H9 (cell line): ENCODE measurements at regions not wholly inside any gene's neighbourhood (a gene's known extent, or its start where the extent isn't known, plus 50 kb on each side); places are given as distances from the start of the nearest gene placed in this dataset.

Experiments used
- DNase-seq: peaks from one replicate; pipeline ENCODE4 v3.0.0-alpha.2; 2017
- H2AFZ ChIP-seq: one replicate; pipeline ENCODE4 v1.6.1; 2013; ENCODE audit warnings: mild to moderate bottlenecking, low read length, control low read depth, moderate library complexity
- H2AK5ac ChIP-seq: 2 replicates; pipeline ENCODE4 v1.6.1; 2013; ENCODE audit warnings: low read length, control low read depth, mixed read lengths; ENCODE audit not compliant: insufficient read length
- H2BK120ac ChIP-seq: one replicate; pipeline ENCODE4 v1.6.1; 2013; ENCODE audit warnings: low read depth, mild to moderate bottlenecking, low read length, control low read depth, inconsistent platforms; ENCODE audit not compliant: poor library complexity, severe bottlenecking
- H2BK12ac ChIP-seq: 2 replicates; pipeline ENCODE4 v1.6.1; 2013; ENCODE audit warnings: low read length, control low read depth, mixed read lengths, low read depth; ENCODE audit not compliant: insufficient read length
- H2BK15ac ChIP-seq: 2 replicates; pipeline ENCODE4 v1.6.1; 2013; ENCODE audit warnings: low read depth, low read length, control low read depth
- H2BK20ac ChIP-seq: one replicate; pipeline ENCODE4 v1.6.1; 2013; ENCODE audit warnings: low read depth, mild to moderate bottlenecking, low read length, control low read depth, inconsistent platforms; ENCODE audit not compliant: poor library complexity, severe bottlenecking
- H2BK5ac ChIP-seq: 2 replicates; pipeline ENCODE4 v1.6.1; 2013; ENCODE audit warnings: low read length, control low read depth, mixed read lengths; ENCODE audit not compliant: insufficient read length
- H3K14ac ChIP-seq: 2 replicates; pipeline ENCODE4 v1.6.1; 2013; ENCODE audit warnings: low read length, control low read depth; ENCODE audit not compliant: insufficient read depth
- H3K18ac ChIP-seq: 2 replicates; pipeline ENCODE4 v1.6.1; 2013; ENCODE audit warnings: low read depth, mild to moderate bottlenecking, mixed read lengths, low read length, control low read depth; ENCODE audit not compliant: insufficient read length
- H3K23ac ChIP-seq: 2 replicates; pipeline ENCODE4 v1.6.1; 2013; ENCODE audit warnings: low read length, control low read depth, mixed read lengths, low read depth; ENCODE audit not compliant: insufficient read length
- H3K23me2 ChIP-seq: 2 replicates; pipeline ENCODE4 v1.6.1; 2013; ENCODE audit warnings: low read depth, mild to moderate bottlenecking, mixed read lengths, low read length, control low read depth; ENCODE audit not compliant: insufficient read length, poor library complexity, severe bottlenecking
- H3K27ac ChIP-seq: 2 replicates; pipeline ENCODE4 v1.5.1; 2013; ENCODE audit warnings: low read length, control low read depth, mixed read lengths, low read depth; ENCODE audit not compliant: insufficient read length
- H3K27me3 ChIP-seq: 2 replicates; pipeline ENCODE4 v1.6.1; 2013; ENCODE audit warnings: low read length, control low read depth, inconsistent platforms; ENCODE audit not compliant: insufficient read depth
- H3K4ac ChIP-seq: 2 replicates; pipeline ENCODE4 v1.6.1; 2013; ENCODE audit warnings: low read depth, mild to moderate bottlenecking, control low read depth, inconsistent platforms, low read length, moderate library complexity
- H3K4me1 ChIP-seq: 2 replicates; pipeline ENCODE4 v1.6.1; 2013; ENCODE audit warnings: low read length, control low read depth, inconsistent platforms; ENCODE audit not compliant: insufficient read depth
- H3K4me2 ChIP-seq: 2 replicates; pipeline ENCODE4 v1.6.1; 2013; ENCODE audit warnings: low read length, control low read depth, mixed read lengths; ENCODE audit not compliant: insufficient read length, insufficient read depth
- H3K56ac ChIP-seq: 2 replicates; pipeline ENCODE4 v1.6.1; 2013; ENCODE audit warnings: low read depth, mild to moderate bottlenecking, mixed read lengths, low read length, control low read depth; ENCODE audit not compliant: insufficient read length
- H3K79me1 ChIP-seq: 2 replicates; pipeline ENCODE4 v1.6.1; 2013; ENCODE audit warnings: low read depth, mild to moderate bottlenecking, moderate library complexity, low read length, control low read depth, inconsistent platforms; ENCODE audit not compliant: insufficient read depth, poor library complexity, severe bottlenecking
- H3K79me2 ChIP-seq: 2 replicates; pipeline ENCODE4 v1.6.1; 2013; ENCODE audit warnings: low read length, control low read depth, inconsistent platforms; ENCODE audit not compliant: insufficient read depth
- H3K9ac ChIP-seq: 2 replicates; pipeline ENCODE4 v1.6.1; 2013; ENCODE audit warnings: low read length, control low read depth, mixed read lengths; ENCODE audit not compliant: insufficient read length; ENCODE audit errors: extremely low read depth
- H3K9me3 ChIP-seq: one replicate; pipeline ENCODE4 v1.6.1; 2013; ENCODE audit warnings: low read depth, low read length, inconsistent platforms; ENCODE audit not compliant: control insufficient read depth
- H3T11ph ChIP-seq: one replicate; pipeline ENCODE4 v1.6.1; 2013; ENCODE audit warnings: mild to moderate bottlenecking, low read length, control low read depth, inconsistent platforms
- H4K20me1 ChIP-seq: one replicate; pipeline ENCODE4 v1.6.1; 2013; ENCODE audit not compliant: control insufficient read depth, insufficient read length, insufficient read depth
- H4K5ac ChIP-seq: 2 replicates; pipeline ENCODE4 v1.6.1; 2013; ENCODE audit warnings: low read depth, mild to moderate bottlenecking, mixed read lengths, low read length, control low read depth; ENCODE audit not compliant: insufficient read length
- H4K8ac ChIP-seq: replicated peaks from 2 replicates; pipeline ENCODE4 v1.6.1; 2013; ENCODE audit warnings: low read length, control low read depth, mixed read lengths, low read depth; ENCODE audit not compliant: insufficient read length
- H4K91ac ChIP-seq: 2 replicates; pipeline ENCODE4 v1.6.1; 2013; ENCODE audit warnings: low read depth, mild to moderate bottlenecking, moderate library complexity, mixed read lengths, low read length, control low read depth; ENCODE audit not compliant: insufficient read length
- H3K27ac Mint-ChIP-seq, 3 experiments: 2 replicates in 2 of 3; 3 replicates in 1 of 3; pipeline ENCODE4 v1.8.0; 2020 to 2021; ENCODE audit warnings: mixed read lengths in 3 of 3, mild to moderate bottlenecking in 1 of 3, moderate library complexity in 1 of 3
- H3K27me3 Mint-ChIP-seq: 2 replicates; pipeline ENCODE4 v1.8.0; 2021; ENCODE audit warnings: low read depth, mild to moderate bottlenecking, moderate library complexity, mixed read lengths
- H3K36me3 Mint-ChIP-seq, 3 experiments: 2 replicates in 2 of 3; 3 replicates in 1 of 3; pipeline ENCODE4 v1.8.0; 2020 to 2021; ENCODE audit warnings: low read depth in 3 of 3, mixed read lengths in 3 of 3; ENCODE audit not compliant: insufficient read depth in 1 of 3
- H3K4me1 Mint-ChIP-seq, 2 experiments: 2 replicates each; pipeline ENCODE4 v1.8.0; 2020; ENCODE audit warnings: mixed read lengths in 2 of 2
- H3K4me3 Mint-ChIP-seq, 2 experiments: 2 replicates in 1 of 2; 3 replicates in 1 of 2; pipeline ENCODE4 v1.8.0; 2020 to 2021; ENCODE audit warnings: mild to moderate bottlenecking in 2 of 2, mixed read lengths in 2 of 2, moderate library complexity in 1 of 2
- H3K9me3 Mint-ChIP-seq, 2 experiments: 2 replicates in 1 of 2; 3 replicates in 1 of 2; pipeline ENCODE4 v1.8.0; 2020; ENCODE audit warnings: mild to moderate bottlenecking in 2 of 2, mixed read lengths in 2 of 2, moderate library complexity in 1 of 2
- WGBS: extraction: QIAGEN DNeasy Blood & Tissue Kit; methylation state at CpG from one replicate; pipeline ENCODE4 v1.1.7; 2013; ENCODE audit warnings: missing lambda C conversion rate, low lambda C conversion rate, mixed read lengths; ENCODE audit not compliant: insufficient read length; ENCODE audit errors: extremely low coverage; 5-methylcytosine and 5-hydroxymethylcytosine counted together
- TF ChIP-seq, protein P1 (sequence below): fragments of 200-600 bp; sonication (generic); conservative IDR thresholded peaks from 3 replicates; pipeline ENCODE4 v1.8.0; 2021; ENCODE audit warnings: antibody characterized with exemption, mild to moderate bottlenecking

DNA sequence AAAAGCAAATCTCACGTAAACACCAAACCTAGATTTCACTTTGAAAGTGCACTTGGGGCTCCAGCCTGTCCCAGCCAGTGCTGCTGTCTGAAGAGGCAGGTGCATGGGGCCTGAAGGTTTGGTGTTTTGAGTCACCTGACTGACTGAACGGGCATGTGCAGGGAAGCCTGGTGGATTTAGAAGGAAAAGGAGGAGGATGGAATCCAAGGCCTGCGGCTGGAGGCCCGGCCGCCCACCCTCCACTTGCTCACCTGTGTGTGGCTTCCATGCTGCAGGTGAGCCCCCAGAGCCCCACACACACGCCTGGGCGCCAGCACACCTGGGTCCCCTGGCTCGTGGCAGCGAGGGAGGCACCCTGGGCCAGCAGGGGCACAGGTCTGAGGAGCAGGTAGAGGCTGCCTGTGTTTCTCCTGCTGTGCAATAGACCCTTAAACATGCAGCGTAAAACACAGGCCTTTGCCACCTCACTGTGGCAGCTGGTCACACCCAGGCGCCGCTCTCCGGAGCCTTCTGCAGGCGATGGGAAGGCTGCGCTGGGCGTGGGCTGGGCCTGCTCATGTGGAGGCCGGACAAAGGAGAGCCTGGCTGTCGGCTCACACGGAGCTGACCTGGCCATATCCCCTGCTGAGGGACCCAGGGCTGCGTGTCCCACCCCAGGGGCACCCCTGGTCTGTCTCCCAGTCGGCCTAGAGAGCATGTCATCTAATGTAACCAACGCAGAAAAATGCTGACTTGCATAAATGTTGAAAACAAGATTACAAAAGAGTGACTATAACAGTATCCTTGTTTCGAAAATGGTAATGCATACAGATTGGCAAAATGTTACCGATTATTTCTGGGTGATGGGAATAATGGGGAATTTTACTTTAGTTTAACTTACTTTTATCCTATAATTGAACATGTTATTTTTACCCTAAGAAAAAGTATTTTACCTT, 71.3 kb downstream of the TMEM18 start:
- Mint-ChIP-seq H3K9me3 (no peaks in the 10 kb centered on the region; a peak in 1 of 5 replicates), H3K27me3 (peaks cover 8% of the 10 kb centered on the region), H3K4me3 (no peak overlapping the region), H3K36me3 (peaks cover 0 to 2% (median 0%) of the 10 kb centered on the region in 3 experiments; a peak in 2 of 7 replicates), H3K4me1 (no peaks in the 10 kb centered on the region), H3K27ac (no peak overlapping the region)
- H3K14ac ChIP-seq = no peak overlapping the region
- no peak overlapping the region for H3K27ac ChIP-seq
- no peak overlapping the region for H2BK12ac ChIP-seq
- H4K20me1 ChIP-seq = no peaks in the 10 kb centered on the region
- WGBS = no CpG with 5 or more reads among the region's 24 CpGs
- no peak overlapping the region for H2AFZ ChIP-seq
- no peaks in the 10 kb centered on the region for H3K9me3 ChIP-seq
- H3K4ac ChIP-seq = no peak overlapping the region
- H3K4me1 ChIP-seq = no peaks in the 10 kb centered on the region
- H3K18ac ChIP-seq = no peak overlapping the region
- no peak overlapping the region for H2AK5ac ChIP-seq
- H3K79me2 ChIP-seq = no peaks in the 10 kb centered on the region
- no peak overlapping the region for H3K4me2 ChIP-seq
- H3T11ph ChIP-seq = no peak overlapping the region
- H4K91ac ChIP-seq = no peak overlapping the region
- no peaks in the 10 kb centered on the region for H3K27me3 ChIP-seq
- H2BK120ac ChIP-seq = no peak overlapping the region
- H2BK15ac ChIP-seq = no peak overlapping the region
- no peaks in the 10 kb centered on the region for H3K23me2 ChIP-seq
- H3K23ac ChIP-seq = no peak overlapping the region
- no peak overlapping the region for H3K9ac ChIP-seq
- H3K56ac ChIP-seq = no peak overlapping the region
- DNase-seq = peak; percentile 23
- no peak overlapping the region for H4K5ac ChIP-seq
- no peak overlapping the region for H2BK20ac ChIP-seq
- H4K8ac ChIP-seq = no peak overlapping the region
- TF ChIP-seq, protein P1, sequence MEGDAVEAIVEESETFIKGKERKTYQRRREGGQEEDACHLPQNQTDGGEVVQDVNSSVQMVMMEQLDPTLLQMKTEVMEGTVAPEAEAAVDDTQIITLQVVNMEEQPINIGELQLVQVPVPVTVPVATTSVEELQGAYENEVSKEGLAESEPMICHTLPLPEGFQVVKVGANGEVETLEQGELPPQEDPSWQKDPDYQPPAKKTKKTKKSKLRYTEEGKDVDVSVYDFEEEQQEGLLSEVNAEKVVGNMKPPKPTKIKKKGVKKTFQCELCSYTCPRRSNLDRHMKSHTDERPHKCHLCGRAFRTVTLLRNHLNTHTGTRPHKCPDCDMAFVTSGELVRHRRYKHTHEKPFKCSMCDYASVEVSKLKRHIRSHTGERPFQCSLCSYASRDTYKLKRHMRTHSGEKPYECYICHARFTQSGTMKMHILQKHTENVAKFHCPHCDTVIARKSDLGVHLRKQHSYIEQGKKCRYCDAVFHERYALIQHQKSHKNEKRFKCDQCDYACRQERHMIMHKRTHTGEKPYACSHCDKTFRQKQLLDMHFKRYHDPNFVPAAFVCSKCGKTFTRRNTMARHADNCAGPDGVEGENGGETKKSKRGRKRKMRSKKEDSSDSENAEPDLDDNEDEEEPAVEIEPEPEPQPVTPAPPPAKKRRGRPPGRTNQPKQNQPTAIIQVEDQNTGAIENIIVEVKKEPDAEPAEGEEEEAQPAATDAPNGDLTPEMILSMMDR = no peak
- H3K79me1 ChIP-seq = no peaks in the 10 kb centered on the region
- H2BK5ac ChIP-seq = no peak overlapping the region
